K562 (cell line): ENCODE measurements at regions not wholly inside any gene's neighbourhood (a gene's known extent, or its start where the extent isn't known, plus 50 kb on each side); places are given as distances from the start of the nearest gene placed in this dataset.

Experiments
- ATAC-seq: fragments of 200-7000 bp; cut with Tn5 transposase; 3 replicates; pipeline ENCODE4 v1.9.1; 2020; ENCODE audit warnings: moderate library complexity
- BruUV-seq: library from RNA; stranded (reverse); fragments of 400-500 nt; replicated peaks from 2 replicates; lab custom pipeline; 2021; lab: Mats Ljungman, UMichigan
- CTCF ChIA-PET: fragments of 300-600 bp; formaldehyde crosslinking; extraction: SDS; loops from one replicate; lab custom pipeline; 2021; ENCODE audit warnings: low intra/inter-chr PET ratio; lab: Yijun Ruan, JAX
- POLR2A ChIA-PET: fragments of 300-600, 350-650 bp; sonication (Branson Sonifier 250); formaldehyde crosslinking; extraction: SDS; loops from one replicate; lab custom pipeline; 2021; ENCODE audit warnings: antibody characterized with exemption, inconsistent platforms; lab: Yijun Ruan, JAX
- DNase-seq, 4 experiments: peaks; one replicate each; pipeline versions ENCODE4 v3.0.0 to v3.0.0-alpha.2; 2011 to 2018; ENCODE audit warnings: low spot score in 3 of 4, mixed read lengths in 3 of 4; ENCODE audit errors: extremely low read depth in 1 of 4
- FAIRE-seq: peaks from 2 replicates; lab custom pipeline; 2011; peaks lifted over from hg19 to GRCh38; lab: Jason Lieb, UNC
- H2AFZ ChIP-seq: 2 replicates; pipeline ENCODE4 v1.6.0; 2011; ENCODE audit warnings: low read depth, low read length, control low read depth, inconsistent platforms
- H3K27ac ChIP-seq: fragments of 200-600 bp; 3 replicates; pipeline ENCODE4 v1.8.0; 2011; ENCODE audit warnings: low read depth, mild to moderate bottlenecking, control low read depth, inconsistent platforms, low read length, moderate library complexity, mixed read lengths; ENCODE audit errors: extremely low read depth
- H3K27me3 ChIP-seq, 2 experiments: fragments of 300-600 bp in 1 of 2; 2 replicates in 1 of 2; 3 replicates in 1 of 2; pipeline versions ENCODE4 v1.6.0 to v1.8.0; 2011; ENCODE audit warnings: inconsistent platforms in 2 of 2, low read length in 2 of 2, mild to moderate bottlenecking in 1 of 2, mixed read lengths in 1 of 2, moderate library complexity in 1 of 2; ENCODE audit not compliant: control insufficient read depth in 2 of 2, insufficient read depth in 2 of 2
- H3K36me3 ChIP-seq: fragments of 300-600 bp; 3 replicates; pipeline ENCODE4 v1.8.0; 2011; ENCODE audit warnings: mild to moderate bottlenecking, low read length, inconsistent platforms; ENCODE audit not compliant: control insufficient read depth, insufficient read depth
- H3K4me1 ChIP-seq, 2 experiments: fragments of 200-600 bp in 1 of 2; replicated peaks in 1 of 2; 2 replicates in 1 of 2; 3 replicates in 1 of 2; pipeline versions ENCODE4 v1.5.1 to v1.8.0; 2011; ENCODE audit warnings: inconsistent platforms in 2 of 2, low read length in 2 of 2, mild to moderate bottlenecking in 1 of 2, mixed read lengths in 1 of 2, moderate library complexity in 1 of 2; ENCODE audit not compliant: control insufficient read depth in 2 of 2, insufficient read depth in 2 of 2
- H3K4me2 ChIP-seq: 2 replicates; pipeline ENCODE4 v1.6.1; 2011; ENCODE audit warnings: low read length, control low read depth, inconsistent platforms, mixed read lengths; ENCODE audit not compliant: insufficient read depth
- H3K4me3 ChIP-seq: fragments of 200-600 bp; sonication (generic), shearing (Covaris generic); 2 replicates; pipeline ENCODE4 v1.5.1; 2016; ENCODE audit warnings: control low read depth, inconsistent platforms
- H3K79me2 ChIP-seq: fragments of 200-600 bp; 3 replicates; pipeline ENCODE4 v1.8.0; 2011; ENCODE audit warnings: low read length, inconsistent platforms; ENCODE audit not compliant: control insufficient read depth, insufficient read depth
- H3K9ac ChIP-seq, 2 experiments: 2 replicates each; pipeline versions ENCODE4 v1.6.0 to v1.6.1; 2011; ENCODE audit warnings: low read depth in 2 of 2, low read length in 2 of 2, control low read depth in 1 of 2, inconsistent platforms in 1 of 2, mild to moderate bottlenecking in 1 of 2, mixed read lengths in 1 of 2; ENCODE audit not compliant: insufficient read depth in 1 of 2
- H3K9me1 ChIP-seq: one replicate; pipeline ENCODE4 v1.6.0; 2011; ENCODE audit warnings: inconsistent platforms, mild to moderate bottlenecking, low read length, moderate library complexity; ENCODE audit not compliant: control insufficient read depth, insufficient read depth
- H3K9me3 ChIP-seq: replicated peaks from 2 replicates; pipeline ENCODE4 v1.5.1; 2011; ENCODE audit warnings: low read depth, low read length, inconsistent platforms; ENCODE audit not compliant: control insufficient read depth, insufficient read depth
- H4K20me1 ChIP-seq: replicated peaks from 2 replicates; pipeline ENCODE4 v1.6.1; 2011; ENCODE audit warnings: low read length, inconsistent platforms, mixed read lengths; ENCODE audit not compliant: control insufficient read depth, insufficient read depth
- CBFA2T2 ChIP-seq: fragments of 450-650 bp; conservative IDR thresholded peaks from 2 replicates; pipeline ENCODE4 v1.6.1; 2017; ENCODE audit warnings: mild to moderate bottlenecking
- CHD1 ChIP-seq: fragments of 200-600 bp; sonication (generic); IDR thresholded peaks from one replicate; pipeline ENCODE4 v1.6.1; 2012; ENCODE audit warnings: mild to moderate bottlenecking, moderate library complexity, low read length, inconsistent platforms
- CREBBP ChIP-seq: IDR thresholded peaks from one replicate; pipeline ENCODE4 v1.6.1; 2012; ENCODE audit warnings: low read depth, mild to moderate bottlenecking, control low read depth, inconsistent platforms, low read length
- ETV1 ChIP-seq: fragments of 450-650 bp; conservative IDR thresholded peaks from 2 replicates; pipeline ENCODE4 v1.6.1; 2016; ENCODE audit warnings: missing genetic modification characterization, control low read depth, low read depth, missing compliant biosample characterization
- GATA2 ChIP-seq: sonication (generic); formaldehyde crosslinking; IDR thresholded peaks from 2 replicates; pipeline ENCODE4 v1.4.0; 2020; ENCODE audit warnings: mild to moderate bottlenecking, missing genetic modification reagents
- NFE2 ChIP-seq: IDR thresholded peaks from 2 replicates; pipeline ENCODE4 v1.6.1; 2014; ENCODE audit warnings: antibody characterized with exemption, low read depth
- NFIC ChIP-seq: fragments of 450-650 bp; IDR thresholded peaks from 2 replicates; pipeline ENCODE4 v1.6.1; 2017; ENCODE audit warnings: mild to moderate bottlenecking, inconsistent platforms
- NFIX ChIP-seq: fragments of 250-450 bp; sonication (Bioruptor Pico); IDR thresholded peaks from 2 replicates; pipeline ENCODE4 v1.4.0; 2020; ENCODE audit warnings: low read depth, mild to moderate bottlenecking, moderate library complexity
- NFRKB ChIP-seq: fragments of 450-650 bp; IDR thresholded peaks from 2 replicates; pipeline ENCODE4 v1.6.1; 2016; ENCODE audit warnings: low read depth
- RBBP5 ChIP-seq: fragments of 200-600 bp; sonication (generic); IDR thresholded peaks from 2 replicates; pipeline ENCODE4 v1.6.1; 2012; ENCODE audit warnings: borderline replicate concordance, mild to moderate bottlenecking, low read length, control low read depth, inconsistent platforms; ENCODE audit not compliant: insufficient read depth, poor library complexity, severe bottlenecking
- SETDB1 ChIP-seq: IDR thresholded peaks from one replicate; pipeline ENCODE4 v1.6.1; 2012; ENCODE audit warnings: low read length, control low read depth, inconsistent platforms
- TCF3 ChIP-seq: sonication (generic); formaldehyde crosslinking; IDR thresholded peaks from 2 replicates; pipeline ENCODE4 v1.4.0; 2020; ENCODE audit warnings: mild to moderate bottlenecking, missing genetic modification reagents
- THAP7 ChIP-seq: fragments of 250-450 bp; sonication (Bioruptor Pico); IDR thresholded peaks from 2 replicates; pipeline ENCODE4 v1.5.0; 2021
- ZNF609 ChIP-seq: sonication (generic); formaldehyde crosslinking; IDR thresholded peaks from 2 replicates; pipeline ENCODE4 v1.8.1; 2023; ENCODE audit warnings: missing genetic modification reagents, mild to moderate bottlenecking, borderline replicate concordance
- WGBS: fragments of 100-300 bp; shearing (Covaris generic); methylation state at CpG from one replicate; pipeline ENCODE4 v1.1.6; 2016; ENCODE audit warnings: low coverage, mixed read lengths; ENCODE audit not compliant: insufficient coverage; ENCODE audit errors: missing lambda C conversion rate; 5-methylcytosine and 5-hydroxymethylcytosine counted together
- in situ Hi-C: fragments of 300-500 bp; cut with MboI; formaldehyde crosslinking; loops from 4 replicates; pipeline ENCODE4 v1.15.0; 2018; ENCODE audit warnings: inconsistent platforms, mixed read lengths
- intact Hi-C: fragments of 100-400 bp; cut with micrococcal nuclease; formaldehyde crosslinking; loops from 2 replicates; pipeline ENCODE4 v1.14.2; 2022

- TF ChIP-seq NFIX (CRISPR knock-in tag) (peak; percentile 43), NFIC (peak; percentile 96), NFRKB (peak; percentile 26; the same call in 1 of the 2 replicates), ETV1 (tag) (0 out of 2 replicates have a peak, but pooled peaks have one; percentile 11)
Observed at GRCh38 chrX:40933132-40933705, 152.0 kb upstream of the USP9X start (continued).

- no peaks in the 10 kb centered on the region for H3K9me1 ChIP-seq
- no peaks in the 10 kb centered on the region for H3K36me3 ChIP-seq
- CTCF ChIA-PET: no interaction called here
- WGBS: 4% methylated on average over 5 of the region's 5 CpGs
- peak overlapping the region; percentile 71 for H3K4me2 ChIP-seq
- no peaks in the 10 kb centered on the region for H3K79me2 ChIP-seq
- H3K9me3 ChIP-seq: no peaks in the 10 kb centered on the region
- H3K4me3 ChIP-seq: peak overlapping the region; percentile 21; the same call in 1 of the 2 replicates
- ATAC-seq (peak; percentile 95), FAIRE-seq (peak; percentile 95), DNase-seq (peak; percentile 13 to 83 (median 41))
- no peaks in the 10 kb centered on the region for H3K27me3 ChIP-seq
- H3K9ac ChIP-seq: peak overlapping the region in 1 of 2 experiments; percentile 62; a peak in 2 of 4 replicates
- intact Hi-C loops: loop anchor here (5.0 to 10.0 kb wide), 2 partner anchors 78 to 181 kb away; no protein-coding TSS in a partner anchor
- peak overlapping the region; percentile 78 for H3K27ac ChIP-seq
- BruUV-seq: no TSS peak
- POLR2A ChIA-PET: no interaction called here
- peak overlapping the region; percentile 76 for H2AFZ ChIP-seq
- H4K20me1 ChIP-seq: no peaks in the 10 kb centered on the region; the same call in 1 of the 2 replicates
- H3K4me1 ChIP-seq: peaks cover 13 to 14% of the 10 kb centered on the region in 2 experiments; a peak in 4 of 5 replicates
- in situ Hi-C loops: no loop called here
- TF ChIP-seq TCF3 (peak; percentile 84), ZNF609 (CRISPR knock-in tag) (no peak), SETDB1 (no peak), THAP7 (CRISPR knock-in tag) (no peak), CREBBP (no peak), GATA2 (CRISPR knock-in tag) (peak; percentile 87), RBBP5 (no peak), CHD1 (no peak), NFE2 (no peak), CBFA2T2 (peak; percentile 81)
Observed at GRCh38 chrX:40933706-40934425, 151.4 kb upstream of the USP9X start.
